H9 (cell line): ENCODE measurements at regions not wholly inside any gene's neighbourhood (a gene's known extent, or its start where the extent isn't known, plus 50 kb on each side); places are given as distances from the start of the nearest gene placed in this dataset.

Source experiments
- DNase-seq: peaks from one replicate; pipeline ENCODE4 v3.0.0-alpha.2; 2017
- H2AFZ ChIP-seq: one replicate; pipeline ENCODE4 v1.6.1; 2013; ENCODE audit warnings: mild to moderate bottlenecking, low read length, control low read depth, moderate library complexity
- H2AK5ac ChIP-seq: 2 replicates; pipeline ENCODE4 v1.6.1; 2013; ENCODE audit warnings: low read length, control low read depth, mixed read lengths; ENCODE audit not compliant: insufficient read length
- H2BK120ac ChIP-seq: one replicate; pipeline ENCODE4 v1.6.1; 2013; ENCODE audit warnings: low read depth, mild to moderate bottlenecking, low read length, control low read depth, inconsistent platforms; ENCODE audit not compliant: poor library complexity, severe bottlenecking
- H2BK12ac ChIP-seq: 2 replicates; pipeline ENCODE4 v1.6.1; 2013; ENCODE audit warnings: low read length, control low read depth, mixed read lengths, low read depth; ENCODE audit not compliant: insufficient read length
- H2BK15ac ChIP-seq: 2 replicates; pipeline ENCODE4 v1.6.1; 2013; ENCODE audit warnings: low read depth, low read length, control low read depth
- H2BK20ac ChIP-seq: one replicate; pipeline ENCODE4 v1.6.1; 2013; ENCODE audit warnings: low read depth, mild to moderate bottlenecking, low read length, control low read depth, inconsistent platforms; ENCODE audit not compliant: poor library complexity, severe bottlenecking
- H2BK5ac ChIP-seq: 2 replicates; pipeline ENCODE4 v1.6.1; 2013; ENCODE audit warnings: low read length, control low read depth, mixed read lengths; ENCODE audit not compliant: insufficient read length
- H3K14ac ChIP-seq: 2 replicates; pipeline ENCODE4 v1.6.1; 2013; ENCODE audit warnings: low read length, control low read depth; ENCODE audit not compliant: insufficient read depth
- H3K18ac ChIP-seq: 2 replicates; pipeline ENCODE4 v1.6.1; 2013; ENCODE audit warnings: low read depth, mild to moderate bottlenecking, mixed read lengths, low read length, control low read depth; ENCODE audit not compliant: insufficient read length
- H3K23ac ChIP-seq: 2 replicates; pipeline ENCODE4 v1.6.1; 2013; ENCODE audit warnings: low read length, control low read depth, mixed read lengths, low read depth; ENCODE audit not compliant: insufficient read length
- H3K23me2 ChIP-seq: 2 replicates; pipeline ENCODE4 v1.6.1; 2013; ENCODE audit warnings: low read depth, mild to moderate bottlenecking, mixed read lengths, low read length, control low read depth; ENCODE audit not compliant: insufficient read length, poor library complexity, severe bottlenecking
- H3K27ac ChIP-seq: 2 replicates; pipeline ENCODE4 v1.5.1; 2013; ENCODE audit warnings: low read length, control low read depth, mixed read lengths, low read depth; ENCODE audit not compliant: insufficient read length
- H3K27me3 ChIP-seq: 2 replicates; pipeline ENCODE4 v1.6.1; 2013; ENCODE audit warnings: low read length, control low read depth, inconsistent platforms; ENCODE audit not compliant: insufficient read depth
- H3K4ac ChIP-seq: 2 replicates; pipeline ENCODE4 v1.6.1; 2013; ENCODE audit warnings: low read depth, mild to moderate bottlenecking, control low read depth, inconsistent platforms, low read length, moderate library complexity
- H3K4me1 ChIP-seq: 2 replicates; pipeline ENCODE4 v1.6.1; 2013; ENCODE audit warnings: low read length, control low read depth, inconsistent platforms; ENCODE audit not compliant: insufficient read depth
- H3K4me2 ChIP-seq: 2 replicates; pipeline ENCODE4 v1.6.1; 2013; ENCODE audit warnings: low read length, control low read depth, mixed read lengths; ENCODE audit not compliant: insufficient read length, insufficient read depth
- H3K56ac ChIP-seq: 2 replicates; pipeline ENCODE4 v1.6.1; 2013; ENCODE audit warnings: low read depth, mild to moderate bottlenecking, mixed read lengths, low read length, control low read depth; ENCODE audit not compliant: insufficient read length
- H3K79me1 ChIP-seq: 2 replicates; pipeline ENCODE4 v1.6.1; 2013; ENCODE audit warnings: low read depth, mild to moderate bottlenecking, moderate library complexity, low read length, control low read depth, inconsistent platforms; ENCODE audit not compliant: insufficient read depth, poor library complexity, severe bottlenecking
- H3K79me2 ChIP-seq: 2 replicates; pipeline ENCODE4 v1.6.1; 2013; ENCODE audit warnings: low read length, control low read depth, inconsistent platforms; ENCODE audit not compliant: insufficient read depth
- H3K9ac ChIP-seq: 2 replicates; pipeline ENCODE4 v1.6.1; 2013; ENCODE audit warnings: low read length, control low read depth, mixed read lengths; ENCODE audit not compliant: insufficient read length; ENCODE audit errors: extremely low read depth
- H3K9me3 ChIP-seq: one replicate; pipeline ENCODE4 v1.6.1; 2013; ENCODE audit warnings: low read depth, low read length, inconsistent platforms; ENCODE audit not compliant: control insufficient read depth
- H3T11ph ChIP-seq: one replicate; pipeline ENCODE4 v1.6.1; 2013; ENCODE audit warnings: mild to moderate bottlenecking, low read length, control low read depth, inconsistent platforms
- H4K20me1 ChIP-seq: one replicate; pipeline ENCODE4 v1.6.1; 2013; ENCODE audit not compliant: control insufficient read depth, insufficient read length, insufficient read depth
- H4K5ac ChIP-seq: 2 replicates; pipeline ENCODE4 v1.6.1; 2013; ENCODE audit warnings: low read depth, mild to moderate bottlenecking, mixed read lengths, low read length, control low read depth; ENCODE audit not compliant: insufficient read length
- H4K8ac ChIP-seq: replicated peaks from 2 replicates; pipeline ENCODE4 v1.6.1; 2013; ENCODE audit warnings: low read length, control low read depth, mixed read lengths, low read depth; ENCODE audit not compliant: insufficient read length
- H4K91ac ChIP-seq: 2 replicates; pipeline ENCODE4 v1.6.1; 2013; ENCODE audit warnings: low read depth, mild to moderate bottlenecking, moderate library complexity, mixed read lengths, low read length, control low read depth; ENCODE audit not compliant: insufficient read length
- H3K27ac Mint-ChIP-seq, 3 experiments: 2 replicates in 2 of 3; 3 replicates in 1 of 3; pipeline ENCODE4 v1.8.0; 2020 to 2021; ENCODE audit warnings: mixed read lengths in 3 of 3, mild to moderate bottlenecking in 1 of 3, moderate library complexity in 1 of 3
- H3K27me3 Mint-ChIP-seq: 2 replicates; pipeline ENCODE4 v1.8.0; 2021; ENCODE audit warnings: low read depth, mild to moderate bottlenecking, moderate library complexity, mixed read lengths
- H3K36me3 Mint-ChIP-seq, 3 experiments: 2 replicates in 2 of 3; 3 replicates in 1 of 3; pipeline ENCODE4 v1.8.0; 2020 to 2021; ENCODE audit warnings: low read depth in 3 of 3, mixed read lengths in 3 of 3; ENCODE audit not compliant: insufficient read depth in 1 of 3
- H3K4me1 Mint-ChIP-seq, 2 experiments: 2 replicates each; pipeline ENCODE4 v1.8.0; 2020; ENCODE audit warnings: mixed read lengths in 2 of 2
- H3K4me3 Mint-ChIP-seq, 2 experiments: 2 replicates in 1 of 2; 3 replicates in 1 of 2; pipeline ENCODE4 v1.8.0; 2020 to 2021; ENCODE audit warnings: mild to moderate bottlenecking in 2 of 2, mixed read lengths in 2 of 2, moderate library complexity in 1 of 2
- H3K9me3 Mint-ChIP-seq, 2 experiments: 2 replicates in 1 of 2; 3 replicates in 1 of 2; pipeline ENCODE4 v1.8.0; 2020; ENCODE audit warnings: mild to moderate bottlenecking in 2 of 2, mixed read lengths in 2 of 2, moderate library complexity in 1 of 2
- WGBS: extraction: QIAGEN DNeasy Blood & Tissue Kit; methylation state at CpG from one replicate; pipeline ENCODE4 v1.1.7; 2013; ENCODE audit warnings: missing lambda C conversion rate, low lambda C conversion rate, mixed read lengths; ENCODE audit not compliant: insufficient read length; ENCODE audit errors: extremely low coverage; 5-methylcytosine and 5-hydroxymethylcytosine counted together
- TF ChIP-seq, protein P1 (sequence below): fragments of 200-600 bp; sonication (generic); conservative IDR thresholded peaks from 3 replicates; pipeline ENCODE4 v1.8.0; 2021; ENCODE audit warnings: antibody characterized with exemption, mild to moderate bottlenecking

DNA sequence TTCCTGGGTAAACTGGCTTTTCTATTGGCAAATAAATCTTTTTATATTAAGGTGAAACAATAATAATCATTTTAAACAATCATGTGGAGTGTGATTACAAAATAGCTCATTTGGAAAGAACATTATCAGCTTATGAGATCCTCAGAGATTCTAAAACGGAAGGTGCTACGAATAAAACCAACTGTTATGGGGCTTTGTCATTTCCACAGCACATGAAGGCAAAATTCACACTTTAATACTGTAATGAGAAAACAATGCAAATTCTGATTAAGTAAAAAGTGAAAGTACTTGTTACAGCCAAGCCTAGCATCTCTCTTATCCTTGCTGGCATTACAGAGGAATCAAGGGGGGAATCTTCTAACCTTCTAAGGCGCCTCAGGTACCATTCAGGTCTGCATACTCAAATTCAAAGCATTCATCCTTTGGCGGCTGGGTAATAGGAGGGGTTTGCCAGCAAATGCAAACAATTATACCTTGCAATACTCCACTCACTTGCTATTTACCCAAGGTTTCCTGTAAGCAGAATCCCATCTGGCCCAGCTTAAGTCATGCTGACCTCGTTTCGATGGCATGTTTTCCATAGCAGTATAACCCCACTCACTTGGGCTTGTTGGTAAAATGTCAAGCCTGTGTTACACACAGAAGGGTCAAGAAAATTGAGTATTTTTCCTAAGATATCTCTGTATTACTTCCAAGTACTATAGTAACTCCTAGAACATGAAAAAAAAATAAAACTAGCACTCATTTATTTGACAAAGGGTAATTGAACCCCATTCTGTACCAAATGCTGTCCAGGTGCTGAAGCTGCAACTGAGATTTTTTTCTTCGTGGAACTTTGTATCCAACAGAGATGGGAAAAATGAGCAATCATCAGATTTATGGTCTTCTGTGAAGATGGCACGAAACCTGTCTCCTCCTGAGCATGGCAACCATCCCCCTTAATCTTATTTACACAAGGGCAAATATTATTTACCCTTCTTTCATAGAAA lies 183.7 kb upstream of the LMCD1 start:
- Histone ChIP-seq H3K9ac (no peak overlapping the region), H2BK15ac (no peak overlapping the region), H2BK5ac (no peak overlapping the region), H2AFZ (no peak overlapping the region), H3K23ac (no peak overlapping the region), H4K5ac (no peak overlapping the region), H3K56ac (no peak overlapping the region), H3K14ac (no peak overlapping the region), H2BK120ac (no peak overlapping the region), H3K18ac (no peak overlapping the region), H3K4me1 (peaks cover 14% of the 10 kb centered on the region; the same call in 1 of the 2 replicates), H3T11ph (no peak overlapping the region), H3K27me3 (no peaks in the 10 kb centered on the region), H4K91ac (no peak overlapping the region), H3K23me2 (no peaks in the 10 kb centered on the region), H3K4ac (no peak overlapping the region), H4K8ac (no peak overlapping the region), H3K4me2 (no peak overlapping the region), H4K20me1 (no peaks in the 10 kb centered on the region), H2BK12ac (no peak overlapping the region), H3K79me2 (no peaks in the 10 kb centered on the region), H3K27ac (no peak overlapping the region), H3K79me1 (no peaks in the 10 kb centered on the region), H2BK20ac (no peak overlapping the region), H3K9me3 (no peaks in the 10 kb centered on the region), H2AK5ac (no peak overlapping the region)
- Mint-ChIP-seq H3K4me1 (peaks cover 23 to 35% of the 10 kb centered on the region in 2 experiments), H3K27ac (no peak overlapping the region), H3K9me3 (no peaks in the 10 kb centered on the region), H3K27me3 (0 out of 2 replicates have a peak, but pooled peaks cover 2% of the 10 kb centered on the region), H3K36me3 (no peaks in the 10 kb centered on the region), H3K4me3 (no peak overlapping the region)
- WGBS, result no CpG with 5 or more reads among the region's 8 CpGs
- DNase-seq, result no peak
- TF ChIP-seq, protein P1, sequence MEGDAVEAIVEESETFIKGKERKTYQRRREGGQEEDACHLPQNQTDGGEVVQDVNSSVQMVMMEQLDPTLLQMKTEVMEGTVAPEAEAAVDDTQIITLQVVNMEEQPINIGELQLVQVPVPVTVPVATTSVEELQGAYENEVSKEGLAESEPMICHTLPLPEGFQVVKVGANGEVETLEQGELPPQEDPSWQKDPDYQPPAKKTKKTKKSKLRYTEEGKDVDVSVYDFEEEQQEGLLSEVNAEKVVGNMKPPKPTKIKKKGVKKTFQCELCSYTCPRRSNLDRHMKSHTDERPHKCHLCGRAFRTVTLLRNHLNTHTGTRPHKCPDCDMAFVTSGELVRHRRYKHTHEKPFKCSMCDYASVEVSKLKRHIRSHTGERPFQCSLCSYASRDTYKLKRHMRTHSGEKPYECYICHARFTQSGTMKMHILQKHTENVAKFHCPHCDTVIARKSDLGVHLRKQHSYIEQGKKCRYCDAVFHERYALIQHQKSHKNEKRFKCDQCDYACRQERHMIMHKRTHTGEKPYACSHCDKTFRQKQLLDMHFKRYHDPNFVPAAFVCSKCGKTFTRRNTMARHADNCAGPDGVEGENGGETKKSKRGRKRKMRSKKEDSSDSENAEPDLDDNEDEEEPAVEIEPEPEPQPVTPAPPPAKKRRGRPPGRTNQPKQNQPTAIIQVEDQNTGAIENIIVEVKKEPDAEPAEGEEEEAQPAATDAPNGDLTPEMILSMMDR, result no peak
